C4-2B (cell line): ENCODE measurements at regions not wholly inside any gene's neighbourhood (a gene's known extent, or its start where the extent isn't known, plus 50 kb on each side); places are given as distances from the start of the nearest gene placed in this dataset.

ENCODE experiments used
- ZFX ChIP-seq: fragments of 450-650 bp; IDR thresholded peaks from 2 replicates; pipeline ENCODE4 v1.6.1; 2017
- TF ChIP-seq, protein P1 (sequence below): fragments of 450-650 bp; conservative IDR thresholded peaks from 2 replicates; pipeline ENCODE4 v1.5.1; 2017; ENCODE audit warnings: mild to moderate bottlenecking

DNA sequence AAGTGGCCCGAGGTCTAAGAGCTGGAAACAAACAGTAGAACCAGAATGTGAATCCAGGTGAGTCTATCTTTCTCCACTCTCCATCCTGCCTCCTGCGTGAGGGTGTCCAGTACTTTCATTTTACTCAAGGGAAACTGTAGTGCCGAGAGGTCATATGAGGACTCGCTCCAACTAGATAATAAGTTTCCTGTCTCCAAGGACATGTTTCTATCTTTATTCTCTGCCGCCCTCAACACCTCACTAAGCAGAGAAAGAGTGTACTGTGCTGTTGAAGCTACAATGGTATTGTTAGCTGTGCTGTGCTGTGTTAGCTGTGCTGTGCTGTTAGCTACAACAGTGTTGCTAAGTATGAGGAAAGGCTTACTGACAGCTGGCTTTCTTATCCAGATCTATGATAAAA is 137.9 kb upstream of the COL8A1 start:
- TF ChIP-seq, protein P1, sequence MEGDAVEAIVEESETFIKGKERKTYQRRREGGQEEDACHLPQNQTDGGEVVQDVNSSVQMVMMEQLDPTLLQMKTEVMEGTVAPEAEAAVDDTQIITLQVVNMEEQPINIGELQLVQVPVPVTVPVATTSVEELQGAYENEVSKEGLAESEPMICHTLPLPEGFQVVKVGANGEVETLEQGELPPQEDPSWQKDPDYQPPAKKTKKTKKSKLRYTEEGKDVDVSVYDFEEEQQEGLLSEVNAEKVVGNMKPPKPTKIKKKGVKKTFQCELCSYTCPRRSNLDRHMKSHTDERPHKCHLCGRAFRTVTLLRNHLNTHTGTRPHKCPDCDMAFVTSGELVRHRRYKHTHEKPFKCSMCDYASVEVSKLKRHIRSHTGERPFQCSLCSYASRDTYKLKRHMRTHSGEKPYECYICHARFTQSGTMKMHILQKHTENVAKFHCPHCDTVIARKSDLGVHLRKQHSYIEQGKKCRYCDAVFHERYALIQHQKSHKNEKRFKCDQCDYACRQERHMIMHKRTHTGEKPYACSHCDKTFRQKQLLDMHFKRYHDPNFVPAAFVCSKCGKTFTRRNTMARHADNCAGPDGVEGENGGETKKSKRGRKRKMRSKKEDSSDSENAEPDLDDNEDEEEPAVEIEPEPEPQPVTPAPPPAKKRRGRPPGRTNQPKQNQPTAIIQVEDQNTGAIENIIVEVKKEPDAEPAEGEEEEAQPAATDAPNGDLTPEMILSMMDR: no peak
- TF ChIP-seq ZFX: no peak
